GM12878 (cell line): ENCODE measurements at regions not wholly inside any gene's neighbourhood (a gene's known extent, or its start where the extent isn't known, plus 50 kb on each side); places are given as distances from the start of the nearest gene placed in this dataset.

Experiments used
- CEBPB ChIP-seq, 2 experiments: fragments of 150-350 bp in 1 of 2; IDR thresholded peaks; 2 replicates each; pipeline ENCODE4 v1.6.1; 2012 to 2014; ENCODE audit warnings: low read depth in 2 of 2, low read length in 2 of 2, borderline replicate concordance in 1 of 2, inconsistent platforms in 1 of 2
- FOXM1 ChIP-seq: IDR thresholded peaks from 2 replicates; pipeline ENCODE4 v1.6.1; 2012; ENCODE audit warnings: low read depth, mild to moderate bottlenecking, inconsistent platforms, low read length, moderate library complexity
- GABPA ChIP-seq: IDR thresholded peaks from 2 replicates; pipeline ENCODE4 v1.6.1; 2014; ENCODE audit warnings: antibody characterized with exemption, low read depth, mild to moderate bottlenecking, inconsistent platforms
- JUND ChIP-seq: IDR thresholded peaks from 2 replicates; pipeline ENCODE4 v1.6.1; 2012; ENCODE audit warnings: low read depth, mild to moderate bottlenecking, low read length, improper control_type of control experiment, moderate library complexity
- MXI1 ChIP-seq: fragments of 150-350 bp; IDR thresholded peaks from 2 replicates; pipeline ENCODE4 v1.6.1; 2011; ENCODE audit warnings: low read depth, mild to moderate bottlenecking, inconsistent platforms, low read length, improper control_type of control experiment
- POLR2A ChIP-seq: IDR thresholded peaks from 2 replicates; pipeline ENCODE4 v1.6.1; 2011; ENCODE audit warnings: low read depth, mild to moderate bottlenecking, low read length
- SMAD1 ChIP-seq: fragments of 450-650 bp; IDR thresholded peaks from 2 replicates; pipeline ENCODE4 v1.6.1; 2018; ENCODE audit warnings: mild to moderate bottlenecking, low read depth; ENCODE audit not compliant: partially characterized antibody
- SREBF2 ChIP-seq: IDR thresholded peaks from 2 replicates; pipeline ENCODE4 v1.6.1; 2012; ENCODE audit warnings: mild to moderate bottlenecking, low read length
- YY1 ChIP-seq: IDR thresholded peaks from 2 replicates; pipeline ENCODE4 v1.6.1; 2011; ENCODE audit warnings: low read depth, mild to moderate bottlenecking, low read length
- TF ChIP-seq, protein P1 (sequence below): fragments of 450-650 bp; IDR thresholded peaks from 2 replicates; pipeline ENCODE4 v1.6.1; 2017; ENCODE audit warnings: mild to moderate bottlenecking
- TF ChIP-seq, protein P2 (sequence below), 3 experiments: IDR thresholded peaks in 2 of 3; conservative IDR thresholded peaks in 1 of 3; 2 replicates each; pipeline ENCODE4 v1.5.1; 2011; ENCODE audit warnings: low read depth in 3 of 3, low read length in 3 of 3, mild to moderate bottlenecking in 3 of 3, control low read depth in 2 of 3, moderate library complexity in 2 of 3, inconsistent platforms in 1 of 3, mixed read lengths in 1 of 3; ENCODE audit not compliant: control insufficient read depth in 2 of 3, insufficient read depth in 1 of 3; ENCODE audit errors: extremely low read depth in 1 of 3

DNA sequence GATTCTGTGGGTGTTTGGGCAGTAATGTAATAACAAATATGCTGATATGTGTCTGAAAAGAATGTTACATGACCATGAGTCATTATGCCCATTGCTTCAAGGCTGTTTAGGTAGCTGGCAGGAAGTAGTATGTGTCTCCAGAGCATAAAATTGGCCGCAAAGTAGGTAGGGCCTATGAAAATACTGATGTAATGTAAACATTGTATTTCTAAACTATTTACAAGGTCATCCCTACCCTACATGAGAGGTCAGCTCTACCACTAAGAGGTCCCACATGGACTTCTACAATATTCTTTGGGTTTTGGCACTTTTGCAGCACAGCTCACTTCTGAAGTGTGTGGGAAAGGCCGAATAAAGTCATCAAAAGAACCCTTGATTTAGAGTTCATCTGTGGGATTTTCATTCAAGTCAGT lies 301.9 kb downstream of the AHR start:
- no peak for TF ChIP-seq SREBF2
- no peak for TF ChIP-seq GABPA
- TF ChIP-seq YY1, result no peak
- no peak for TF ChIP-seq FOXM1
- TF ChIP-seq POLR2A, result no peak
- no peak for TF ChIP-seq MXI1
- TF ChIP-seq SMAD1, result no peak
- no peak for TF ChIP-seq JUND
- no peak for TF ChIP-seq CEBPB (IDR thresholded peaks at IDR 0.05; ENCODE audit: borderline replicate concordance in 1 of 2, low read depth in 2 of 2, low read length in 2 of 2)
- TF ChIP-seq, protein P1, sequence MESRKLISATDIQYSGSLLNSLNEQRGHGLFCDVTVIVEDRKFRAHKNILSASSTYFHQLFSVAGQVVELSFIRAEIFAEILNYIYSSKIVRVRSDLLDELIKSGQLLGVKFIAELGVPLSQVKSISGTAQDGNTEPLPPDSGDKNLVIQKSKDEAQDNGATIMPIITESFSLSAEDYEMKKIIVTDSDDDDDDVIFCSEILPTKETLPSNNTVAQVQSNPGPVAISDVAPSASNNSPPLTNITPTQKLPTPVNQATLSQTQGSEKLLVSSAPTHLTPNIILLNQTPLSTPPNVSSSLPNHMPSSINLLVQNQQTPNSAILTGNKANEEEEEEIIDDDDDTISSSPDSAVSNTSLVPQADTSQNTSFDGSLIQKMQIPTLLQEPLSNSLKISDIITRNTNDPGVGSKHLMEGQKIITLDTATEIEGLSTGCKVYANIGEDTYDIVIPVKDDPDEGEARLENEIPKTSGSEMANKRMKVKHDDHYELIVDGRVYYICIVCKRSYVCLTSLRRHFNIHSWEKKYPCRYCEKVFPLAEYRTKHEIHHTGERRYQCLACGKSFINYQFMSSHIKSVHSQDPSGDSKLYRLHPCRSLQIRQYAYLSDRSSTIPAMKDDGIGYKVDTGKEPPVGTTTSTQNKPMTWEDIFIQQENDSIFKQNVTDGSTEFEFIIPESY, result no peak
- TF ChIP-seq, protein P2, sequence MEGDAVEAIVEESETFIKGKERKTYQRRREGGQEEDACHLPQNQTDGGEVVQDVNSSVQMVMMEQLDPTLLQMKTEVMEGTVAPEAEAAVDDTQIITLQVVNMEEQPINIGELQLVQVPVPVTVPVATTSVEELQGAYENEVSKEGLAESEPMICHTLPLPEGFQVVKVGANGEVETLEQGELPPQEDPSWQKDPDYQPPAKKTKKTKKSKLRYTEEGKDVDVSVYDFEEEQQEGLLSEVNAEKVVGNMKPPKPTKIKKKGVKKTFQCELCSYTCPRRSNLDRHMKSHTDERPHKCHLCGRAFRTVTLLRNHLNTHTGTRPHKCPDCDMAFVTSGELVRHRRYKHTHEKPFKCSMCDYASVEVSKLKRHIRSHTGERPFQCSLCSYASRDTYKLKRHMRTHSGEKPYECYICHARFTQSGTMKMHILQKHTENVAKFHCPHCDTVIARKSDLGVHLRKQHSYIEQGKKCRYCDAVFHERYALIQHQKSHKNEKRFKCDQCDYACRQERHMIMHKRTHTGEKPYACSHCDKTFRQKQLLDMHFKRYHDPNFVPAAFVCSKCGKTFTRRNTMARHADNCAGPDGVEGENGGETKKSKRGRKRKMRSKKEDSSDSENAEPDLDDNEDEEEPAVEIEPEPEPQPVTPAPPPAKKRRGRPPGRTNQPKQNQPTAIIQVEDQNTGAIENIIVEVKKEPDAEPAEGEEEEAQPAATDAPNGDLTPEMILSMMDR (IDR thresholded peaks at IDR 0.05 in 2 of 3, conservative IDR thresholded peaks at IDR 0.05 in 1 of 3; ENCODE audit: control insufficient read depth in 2 of 3, extremely low read depth in 1 of 3, insufficient read depth in 1 of 3, low read depth in 3 of 3, low read length in 3 of 3), result no peak
